ENCODE measurements at regions not wholly inside any gene's neighbourhood (a gene's known extent, or its start where the extent isn't known, plus 50 kb on each side); places are given as distances from the start of the nearest gene placed in this dataset.

GRCh38 chr5:33343676-33344327 lies 97.0 kb upstream of the TARS1 start:
- TF ChIP-seq CTCF (IDR thresholded peaks at IDR 0.05) (no peak), POLR2A (IDR thresholded peaks at IDR 0.05) (no peak), POLR2AphosphoS5 (IDR thresholded peaks at IDR 0.05) (no peak), EP300 (IDR thresholded peaks at IDR 0.05) (no peak)
